HT-29 (cell line): ENCODE measurements at regions not wholly inside any gene's neighbourhood (a gene's known extent, or its start where the extent isn't known, plus 50 kb on each side); places are given as distances from the start of the nearest gene placed in this dataset.

Source experiments
- DNase-seq: peaks from one replicate; pipeline ENCODE4 v3.0.0-alpha.2; 2015; ENCODE audit warnings: low spot score

GRCh38 chr14:26655128-26655527, 57.3 kb upstream of the NOVA1 start:
- no peak for DNase-seq

- DNase-seq = no peak
These were observed 65.7 kb upstream of the NOVA1 start for GRCh38 chr14:26663506-26663905.

- DNase-seq = peak; percentile 1
These were observed 81.0 kb upstream of the NOVA1 start for GRCh38 chr14:26678732-26679420.

- no peak for DNase-seq
These were observed 87.6 kb upstream of the NOVA1 start for GRCh38 chr14:26685401-26685800.

- no peak for DNase-seq
These were observed 89.5 kb upstream of the NOVA1 start for GRCh38 chr14:26687301-26687837.

- no peak for DNase-seq
These were observed 96.7 kb upstream of the NOVA1 start for GRCh38 chr14:26694521-26694920.

GRCh38 chr14:26702721-26703230, 104.9 kb upstream of the NOVA1 start:
- no peak for DNase-seq

GRCh38 chr14:26703686-26704366, 106.0 kb upstream of the NOVA1 start:
- DNase-seq = no peak

- no peak for DNase-seq
These were observed 109.4 kb upstream of the NOVA1 start for GRCh38 chr14:26707234-26707633.

- no peak for DNase-seq
These were observed 111.2 kb upstream of the NOVA1 start for GRCh38 chr14:26709019-26709418.

GRCh38 chr14:26719514-26719913, 121.7 kb upstream of the NOVA1 start:
- no peak for DNase-seq

- DNase-seq = no peak
These were observed 124.4 kb upstream of the NOVA1 start for GRCh38 chr14:26722258-26722657.

- DNase-seq = no peak
These were observed 132.0 kb upstream of the NOVA1 start for GRCh38 chr14:26729851-26730250.

- peak; percentile 12 for DNase-seq
These were observed 133.2 kb upstream of the NOVA1 start for GRCh38 chr14:26730929-26731618.

GRCh38 chr14:26735811-26736210, 138.0 kb upstream of the NOVA1 start:
- DNase-seq = no peak

- no peak for DNase-seq
These were observed 140.7 kb upstream of the NOVA1 start for GRCh38 chr14:26738571-26738970.

- DNase-seq = no peak
These were observed 143.9 kb upstream of the NOVA1 start for GRCh38 chr14:26741711-26742212.

GRCh38 chr14:26743284-26743683, 145.5 kb upstream of the NOVA1 start:
- no peak for DNase-seq

GRCh38 chr14:26744903-26745302, 147.1 kb upstream of the NOVA1 start:
- DNase-seq = no peak

GRCh38 chr14:26761532-26761931, 163.7 kb upstream of the NOVA1 start:
- no peak for DNase-seq

GRCh38 chr14:26765301-26765700, 167.5 kb upstream of the NOVA1 start:
- DNase-seq = no peak
